ENCODE measurements at regions not wholly inside any gene's neighbourhood (a gene's known extent, or its start where the extent isn't known, plus 50 kb on each side); places are given as distances from the start of the nearest gene placed in this dataset.

- H3K4me3 Mint-ChIP-seq (ENCODE audit: low read depth, unreplicated experiment), result no peak overlapping the region
- H3K36me3 Mint-ChIP-seq (ENCODE audit: insufficient read depth, unreplicated experiment), result no peaks in the 10 kb centered on the region
- no TSS peak for BruUV-seq (replicated peaks)
- no peak overlapping the region for H3K27ac Mint-ChIP-seq (ENCODE audit: unreplicated experiment)
- H3K4me1 Mint-ChIP-seq (ENCODE audit: low read depth, unreplicated experiment), result no peaks in the 10 kb centered on the region
- peaks cover 2% of the 10 kb centered on the region for H3K9me3 Mint-ChIP-seq (ENCODE audit: low read depth, unreplicated experiment)
- H3K27me3 Mint-ChIP-seq (ENCODE audit: unreplicated experiment), result no peaks in the 10 kb centered on the region
- intact Hi-C loops (cut with micrococcal nuclease; ENCODE audit: unreplicated experiment), result no loop called here
- CTCF ChIA-PET, result interaction anchor here (0.6 kb wide), 1 partner anchor 69 kb away, joined by 3 read pairs; no protein-coding TSS in a partner anchor
- no peak for DNase-seq
- TF ChIP-seq CTCF (IDR thresholded peaks at IDR 0.05; ENCODE audit: unreplicated experiment), result no peak
These were observed 446.5 kb downstream of the CCDC85A start for GRCh38 chr2:56630286-56630685.

GRCh38 chr2:56647997-56648396, 464.2 kb downstream of the CCDC85A start:
- no peaks in the 10 kb centered on the region for H3K9me3 Mint-ChIP-seq (ENCODE audit: low read depth, unreplicated experiment)
- no peaks in the 10 kb centered on the region for H3K36me3 Mint-ChIP-seq (ENCODE audit: insufficient read depth, unreplicated experiment)
- intact Hi-C loops (cut with micrococcal nuclease; ENCODE audit: unreplicated experiment), result no loop called here
- no TSS peak for BruUV-seq (replicated peaks)
- H3K27me3 Mint-ChIP-seq (ENCODE audit: unreplicated experiment), result no peaks in the 10 kb centered on the region
- no peaks in the 10 kb centered on the region for H3K4me1 Mint-ChIP-seq (ENCODE audit: low read depth, unreplicated experiment)
- H3K4me3 Mint-ChIP-seq (ENCODE audit: low read depth, unreplicated experiment), result no peak overlapping the region
- DNase-seq, result no peak
- no peak for TF ChIP-seq CTCF (IDR thresholded peaks at IDR 0.05; ENCODE audit: unreplicated experiment)
- CTCF ChIA-PET, result interaction anchor here (0.6 kb wide), 1 partner anchor 106 kb away, joined by 3 read pairs; no protein-coding TSS in a partner anchor
- H3K27ac Mint-ChIP-seq (ENCODE audit: unreplicated experiment), result no peak overlapping the region

GRCh38 chr2:56648802-56649201, 465.0 kb downstream of the CCDC85A start:
- Mint-ChIP-seq H3K27ac (ENCODE audit: unreplicated experiment) (no peak overlapping the region), H3K27me3 (ENCODE audit: unreplicated experiment) (no peaks in the 10 kb centered on the region), H3K36me3 (ENCODE audit: insufficient read depth, unreplicated experiment) (no peaks in the 10 kb centered on the region), H3K4me1 (ENCODE audit: low read depth, unreplicated experiment) (no peaks in the 10 kb centered on the region), H3K9me3 (ENCODE audit: low read depth, unreplicated experiment) (no peaks in the 10 kb centered on the region), H3K4me3 (ENCODE audit: low read depth, unreplicated experiment) (no peak overlapping the region)
- no peak for TF ChIP-seq CTCF (IDR thresholded peaks at IDR 0.05; ENCODE audit: unreplicated experiment)
- no peak for DNase-seq
- CTCF ChIA-PET, result no interaction called here
- intact Hi-C loops (cut with micrococcal nuclease; ENCODE audit: unreplicated experiment), result no loop called here
- BruUV-seq (replicated peaks), result no TSS peak

- Mint-ChIP-seq H3K27ac (ENCODE audit: unreplicated experiment) (no peak overlapping the region), H3K36me3 (ENCODE audit: insufficient read depth, unreplicated experiment) (no peaks in the 10 kb centered on the region), H3K27me3 (ENCODE audit: unreplicated experiment) (no peaks in the 10 kb centered on the region), H3K4me1 (ENCODE audit: low read depth, unreplicated experiment) (no peaks in the 10 kb centered on the region), H3K4me3 (ENCODE audit: low read depth, unreplicated experiment) (no peak overlapping the region), H3K9me3 (ENCODE audit: low read depth, unreplicated experiment) (no peaks in the 10 kb centered on the region)
- intact Hi-C loops (cut with micrococcal nuclease; ENCODE audit: unreplicated experiment), result no loop called here
- no TSS peak for BruUV-seq (replicated peaks)
- no peak for DNase-seq
- CTCF ChIA-PET, result no interaction called here
- TF ChIP-seq CTCF (IDR thresholded peaks at IDR 0.05; ENCODE audit: unreplicated experiment), result no peak
These were observed 471.1 kb downstream of the CCDC85A start for GRCh38 chr2:56654936-56655335.

Data from Calu3 (cell line).